Liver (tissue), 3 donors: ENCODE measurements at regions not wholly inside any gene's neighbourhood (a gene's known extent, or its start where the extent isn't known, plus 50 kb on each side); places are given as distances from the start of the nearest gene placed in this dataset.

Experiments
- CTCF ChIP-seq: fragments of 150-350 bp; IDR thresholded peaks from 2 replicates; pipeline ENCODE4 v1.5.1; 2017; ENCODE audit warnings: improper control_type of control experiment, low read depth, low read length; ENCODE audit not compliant: missing input control
- EGR1 ChIP-seq, 2 donors: IDR thresholded peaks; 2 replicates each; pipeline ENCODE4 v1.6.1; 2016 to 2018; ENCODE audit warnings: antibody characterized with exemption in 2 of 2, low read depth in 2 of 2
- HNF4G ChIP-seq: IDR thresholded peaks from 2 replicates; pipeline ENCODE4 v1.6.1; 2016; ENCODE audit warnings: antibody characterized with exemption
- JUND ChIP-seq, 2 donors: IDR thresholded peaks; 2 replicates each; pipeline ENCODE4 v1.6.1; 2016; ENCODE audit warnings: antibody characterized with exemption in 2 of 2
- RAD21 ChIP-seq, 2 donors: IDR thresholded peaks; 2 replicates each; pipeline ENCODE4 v1.6.1; 2016; ENCODE audit warnings: antibody characterized with exemption in 2 of 2, mild to moderate bottlenecking in 2 of 2
- SP1 ChIP-seq: IDR thresholded peaks from 2 replicates; pipeline ENCODE4 v1.6.1; 2018; ENCODE audit warnings: antibody characterized with exemption, mild to moderate bottlenecking
- ZBTB33 ChIP-seq: IDR thresholded peaks from 2 replicates; pipeline ENCODE4 v1.6.1; 2016; ENCODE audit warnings: antibody characterized with exemption
- donor health status: healthy.
- donor health status: healthy.

- TF ChIP-seq RAD21 (IDR thresholded peaks at IDR 0.05) (no peak), ZBTB33 (no peak), CTCF (no peak), SP1 (no peak), EGR1 (IDR thresholded peaks at IDR 0.05; ENCODE audit: low read depth in 2 of 2) (no peak), JUND (IDR thresholded peaks at IDR 0.05) (no peak), HNF4G (no peak)
Observed at GRCh38 chr15:36152936-36153335, 426.5 kb upstream of the CDIN1 start.
